Astrocyte (in vitro differentiated cells and primary cell): ENCODE measurements at regions not wholly inside any gene's neighbourhood (a gene's known extent, or its start where the extent isn't known, plus 50 kb on each side); places are given as distances from the start of the nearest gene placed in this dataset.

ENCODE experiments used
- DNase-seq: peaks from one replicate; pipeline ENCODE4 v3.0.0-alpha.2; 2010; ENCODE audit warnings: low read depth
- FAIRE-seq: peaks from 2 replicates; lab custom pipeline; 2011; peaks lifted over from hg19 to GRCh38; lab: Jason Lieb, UNC
- H2AFZ ChIP-seq: 2 replicates; pipeline ENCODE4 v1.6.0; 2012; ENCODE audit warnings: low read depth, low read length, inconsistent platforms
- H3K27ac ChIP-seq: 2 replicates; pipeline ENCODE4 v1.5.1; 2011; ENCODE audit warnings: low read depth, low read length, inconsistent platforms
- H3K27me3 ChIP-seq: 2 replicates; pipeline ENCODE4 v1.6.0; 2011; ENCODE audit warnings: low read length, inconsistent platforms; ENCODE audit not compliant: insufficient read depth
- H3K36me3 ChIP-seq: 2 replicates; pipeline ENCODE4 v1.5.1; 2011; ENCODE audit warnings: low read length, inconsistent platforms; ENCODE audit not compliant: insufficient read depth
- H3K4me1 ChIP-seq: 2 replicates; pipeline ENCODE4 v1.5.1; 2011; ENCODE audit warnings: low read length, inconsistent platforms; ENCODE audit not compliant: insufficient read depth
- H3K4me2 ChIP-seq: 2 replicates; pipeline ENCODE4 v1.6.0; 2012; ENCODE audit warnings: low read length, inconsistent platforms
- H3K4me3 ChIP-seq: 2 replicates; pipeline ENCODE4 v1.5.1; 2011; ENCODE audit warnings: low read depth, mild to moderate bottlenecking, low read length, inconsistent platforms; ENCODE audit not compliant: insufficient read depth
- H3K79me2 ChIP-seq: 2 replicates; pipeline ENCODE4 v1.6.0; 2012; ENCODE audit warnings: mild to moderate bottlenecking, low read length, inconsistent platforms; ENCODE audit not compliant: insufficient read depth
- H3K9ac ChIP-seq: 2 replicates; pipeline ENCODE4 v1.6.0; 2012; ENCODE audit warnings: mild to moderate bottlenecking, low read length, inconsistent platforms
- H3K9me3 ChIP-seq: 2 replicates; pipeline ENCODE4 v1.5.1; 2012; ENCODE audit warnings: low read depth, mild to moderate bottlenecking, low read length, inconsistent platforms; ENCODE audit not compliant: insufficient read depth
- H4K20me1 ChIP-seq: 2 replicates; pipeline ENCODE4 v1.6.0; 2012; ENCODE audit warnings: low read length, inconsistent platforms; ENCODE audit not compliant: insufficient read depth
- H3K27ac Mint-ChIP-seq: one replicate; pipeline ENCODE4 v1.8.0; 2021; ENCODE audit warnings: mild to moderate bottlenecking, mixed read lengths; ENCODE audit not compliant: unreplicated experiment
- H3K27me3 Mint-ChIP-seq: one replicate; pipeline ENCODE4 v1.8.0; 2021; ENCODE audit warnings: low read depth, mixed read lengths; ENCODE audit not compliant: unreplicated experiment
- H3K36me3 Mint-ChIP-seq: one replicate; pipeline ENCODE4 v1.8.0; 2021; ENCODE audit warnings: low read depth, mixed read lengths; ENCODE audit not compliant: unreplicated experiment
- H3K4me1 Mint-ChIP-seq: one replicate; pipeline ENCODE4 v1.8.0; 2021; ENCODE audit warnings: low read depth, mixed read lengths; ENCODE audit not compliant: unreplicated experiment
- H3K4me3 Mint-ChIP-seq: one replicate; pipeline ENCODE4 v1.8.0; 2021; ENCODE audit warnings: mild to moderate bottlenecking, moderate library complexity, mixed read lengths; ENCODE audit not compliant: unreplicated experiment
- H3K9me3 Mint-ChIP-seq: one replicate; pipeline ENCODE4 v1.8.0; 2021; ENCODE audit warnings: mild to moderate bottlenecking, mixed read lengths; ENCODE audit not compliant: unreplicated experiment
- EZH2 ChIP-seq: IDR thresholded peaks from 2 replicates; pipeline ENCODE4 v1.6.1; 2012; ENCODE audit warnings: mild to moderate bottlenecking, low read length, inconsistent platforms; ENCODE audit not compliant: insufficient read depth
- TF ChIP-seq, protein P1 (sequence below): IDR thresholded peaks from 2 replicates; pipeline ENCODE4 v1.5.1; 2011; ENCODE audit warnings: low read depth, mild to moderate bottlenecking, inconsistent platforms, low read length, moderate library complexity; ENCODE audit not compliant: insufficient read depth

DNA sequence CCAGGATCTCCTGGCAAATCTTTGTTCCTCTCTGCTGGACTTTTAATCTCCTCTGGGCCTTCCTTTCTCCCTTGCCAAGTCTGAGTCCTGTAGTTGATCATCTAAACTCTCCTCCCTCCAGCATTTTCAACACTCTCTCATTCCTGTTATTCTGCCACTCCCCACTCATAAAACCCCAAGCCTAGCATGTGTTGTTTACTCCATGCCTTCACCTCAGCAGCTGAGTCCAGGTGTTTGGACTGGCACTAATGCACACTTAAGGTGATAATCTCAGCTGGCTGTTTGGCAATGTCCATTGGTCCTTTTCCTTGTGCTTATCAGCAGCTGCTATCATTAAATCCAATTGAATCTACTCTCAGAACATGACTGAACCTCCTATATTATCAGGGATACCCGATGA, 876.8 kb upstream of the TENM4 start:
- Histone ChIP-seq H4K20me1 (no peaks in the 10 kb centered on the region), H3K4me1 (no peaks in the 10 kb centered on the region), H3K4me2 (no peak overlapping the region), H3K27ac (no peak overlapping the region), H3K79me2 (no peaks in the 10 kb centered on the region), H2AFZ (no peak overlapping the region), H3K9ac (no peak overlapping the region), H3K9me3 (no peaks in the 10 kb centered on the region), H3K36me3 (no peaks in the 10 kb centered on the region), H3K4me3 (no peak overlapping the region), H3K27me3 (peaks cover 2% of the 10 kb centered on the region)
- Mint-ChIP-seq H3K27ac (no peak overlapping the region), H3K36me3 (no peaks in the 10 kb centered on the region), H3K4me3 (no peak overlapping the region), H3K4me1 (no peaks in the 10 kb centered on the region), H3K9me3 (no peaks in the 10 kb centered on the region), H3K27me3 (peaks cover 2% of the 10 kb centered on the region)
- TF ChIP-seq EZH2: no peak
- TF ChIP-seq, protein P1, sequence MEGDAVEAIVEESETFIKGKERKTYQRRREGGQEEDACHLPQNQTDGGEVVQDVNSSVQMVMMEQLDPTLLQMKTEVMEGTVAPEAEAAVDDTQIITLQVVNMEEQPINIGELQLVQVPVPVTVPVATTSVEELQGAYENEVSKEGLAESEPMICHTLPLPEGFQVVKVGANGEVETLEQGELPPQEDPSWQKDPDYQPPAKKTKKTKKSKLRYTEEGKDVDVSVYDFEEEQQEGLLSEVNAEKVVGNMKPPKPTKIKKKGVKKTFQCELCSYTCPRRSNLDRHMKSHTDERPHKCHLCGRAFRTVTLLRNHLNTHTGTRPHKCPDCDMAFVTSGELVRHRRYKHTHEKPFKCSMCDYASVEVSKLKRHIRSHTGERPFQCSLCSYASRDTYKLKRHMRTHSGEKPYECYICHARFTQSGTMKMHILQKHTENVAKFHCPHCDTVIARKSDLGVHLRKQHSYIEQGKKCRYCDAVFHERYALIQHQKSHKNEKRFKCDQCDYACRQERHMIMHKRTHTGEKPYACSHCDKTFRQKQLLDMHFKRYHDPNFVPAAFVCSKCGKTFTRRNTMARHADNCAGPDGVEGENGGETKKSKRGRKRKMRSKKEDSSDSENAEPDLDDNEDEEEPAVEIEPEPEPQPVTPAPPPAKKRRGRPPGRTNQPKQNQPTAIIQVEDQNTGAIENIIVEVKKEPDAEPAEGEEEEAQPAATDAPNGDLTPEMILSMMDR: no peak
- FAIRE-seq: no peak
- no peak for DNase-seq

DNA sequence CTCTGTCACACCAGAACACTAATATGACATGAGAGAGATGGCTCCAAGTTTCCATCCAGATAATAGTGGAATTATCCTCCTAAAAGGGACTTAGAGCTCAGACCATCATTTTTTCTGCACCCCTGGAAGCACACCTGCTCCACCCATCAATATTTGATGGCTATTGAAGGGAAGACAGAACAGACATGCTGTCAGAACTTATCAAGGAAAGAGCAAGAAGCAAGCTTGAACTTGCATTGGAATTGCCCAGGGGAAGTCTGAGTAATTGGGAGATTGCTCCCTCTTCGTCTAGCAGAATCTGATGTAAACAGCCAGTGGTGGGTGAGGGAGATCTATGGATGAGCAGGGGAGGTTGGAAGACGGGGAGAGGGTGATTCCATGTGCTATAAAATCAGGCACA, 874.4 kb upstream of the TENM4 start:
- FAIRE-seq (no peak), DNase-seq (no peak)
- Histone ChIP-seq H3K9ac (no peak overlapping the region), H3K4me2 (no peak overlapping the region), H3K79me2 (no peaks in the 10 kb centered on the region), H3K9me3 (no peaks in the 10 kb centered on the region), H3K4me3 (no peak overlapping the region), H4K20me1 (no peaks in the 10 kb centered on the region), H3K27ac (no peak overlapping the region), H3K4me1 (no peaks in the 10 kb centered on the region), H3K36me3 (no peaks in the 10 kb centered on the region), H3K27me3 (peaks cover 2% of the 10 kb centered on the region), H2AFZ (no peak overlapping the region)
- no peak overlapping the region for H3K4me3 Mint-ChIP-seq
- H3K27ac Mint-ChIP-seq: no peak overlapping the region
- no peaks in the 10 kb centered on the region for H3K9me3 Mint-ChIP-seq
- no peaks in the 10 kb centered on the region for H3K4me1 Mint-ChIP-seq
- TF ChIP-seq EZH2: no peak
- TF ChIP-seq, protein P1: no peak
- no peaks in the 10 kb centered on the region for H3K36me3 Mint-ChIP-seq
- H3K27me3 Mint-ChIP-seq: peaks cover 2% of the 10 kb centered on the region

DNA sequence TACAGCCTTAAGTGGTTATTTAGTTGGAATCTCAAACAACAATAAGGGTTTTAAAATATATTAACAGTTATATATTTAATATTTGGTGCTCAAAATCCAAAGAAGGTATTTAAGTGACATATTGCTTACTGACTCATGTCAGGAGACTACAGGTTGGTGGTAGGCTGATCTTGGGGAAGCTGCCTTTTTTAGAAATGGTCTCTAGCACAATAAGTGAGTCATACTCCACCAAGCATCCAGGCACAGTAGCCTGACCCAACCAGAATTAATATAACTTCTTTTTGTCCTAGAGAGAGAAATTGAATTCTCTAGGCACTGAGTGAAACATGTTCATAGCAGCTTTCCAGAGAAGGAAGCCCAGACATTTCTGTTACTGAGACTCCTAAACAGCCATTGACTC, 868.5 kb upstream of the TENM4 start:
- Mint-ChIP-seq H3K36me3 (no peaks in the 10 kb centered on the region), H3K27ac (no peak overlapping the region), H3K9me3 (peaks cover 4% of the 10 kb centered on the region), H3K27me3 (no peaks in the 10 kb centered on the region), H3K4me3 (no peak overlapping the region), H3K4me1 (peaks cover 5% of the 10 kb centered on the region)
- FAIRE-seq: no peak
- H2AFZ ChIP-seq: no peak overlapping the region
- TF ChIP-seq, protein P1: no peak
- no peak for TF ChIP-seq EZH2
- H3K4me2 ChIP-seq: no peak overlapping the region
- H4K20me1 ChIP-seq: no peaks in the 10 kb centered on the region
- H3K4me3 ChIP-seq: no peak overlapping the region
- H3K9me3 ChIP-seq: no peaks in the 10 kb centered on the region
- DNase-seq: no peak
- H3K27ac ChIP-seq: no peak overlapping the region
- H3K36me3 ChIP-seq: no peaks in the 10 kb centered on the region
- H3K79me2 ChIP-seq: no peaks in the 10 kb centered on the region
- H3K4me1 ChIP-seq: no peaks in the 10 kb centered on the region
- H3K9ac ChIP-seq: no peak overlapping the region
- H3K27me3 ChIP-seq: no peaks in the 10 kb centered on the region
